Caki2 (cell line): ENCODE measurements at regions not wholly inside any gene's neighbourhood (a gene's known extent, or its start where the extent isn't known, plus 50 kb on each side); places are given as distances from the start of the nearest gene placed in this dataset.

Source experiments
- DNase-seq: peaks from one replicate; pipeline ENCODE4 v3.0.0-alpha.2; 2015; ENCODE audit warnings: low read depth
- in situ Hi-C: cut with HindIII; loops from 2 replicates; pipeline ENCODE4 v1.10.0; 2016; ENCODE audit warnings: low sequenced_read_pairs, low pct_unique_long_range_greater_than_20kb, mixed read lengths

GRCh38 chr6:87995461-87995860 is 52.2 kb upstream of the SPACA1 start:
- no peak for DNase-seq
- in situ Hi-C loops = no loop called here

- in situ Hi-C loops = no loop called here
- no peak for DNase-seq
These were observed 54.3 kb upstream of the SPACA1 start for GRCh38 chr6:87993356-87993755.

GRCh38 chr6:87990871-87991270 is 56.8 kb upstream of the SPACA1 start:
- in situ Hi-C loops = no loop called here
- no peak for DNase-seq

- in situ Hi-C loops = no loop called here
- no peak for DNase-seq
These were observed 65.5 kb upstream of the SPACA1 start for GRCh38 chr6:87982134-87982533.

GRCh38 chr6:87979737-87980136 is 67.9 kb upstream of the SPACA1 start:
- in situ Hi-C loops = no loop called here
- no peak for DNase-seq

GRCh38 chr6:87976616-87977015 is 71.0 kb upstream of the SPACA1 start:
- no peak for DNase-seq
- in situ Hi-C loops = no loop called here

- in situ Hi-C loops = no loop called here
- DNase-seq = no peak
These were observed 72.1 kb upstream of the SPACA1 start for GRCh38 chr6:87975561-87975960.

GRCh38 chr6:87972279-87972678 is 75.4 kb upstream of the SPACA1 start:
- in situ Hi-C loops = no loop called here
- DNase-seq = no peak

GRCh38 chr6:87971605-87972262 is 75.9 kb upstream of the SPACA1 start:
- in situ Hi-C loops = no loop called here
- no peak for DNase-seq

GRCh38 chr6:87968435-87969278 is 79.0 kb upstream of the SPACA1 start:
- in situ Hi-C loops = no loop called here
- no peak for DNase-seq

- in situ Hi-C loops = no loop called here
- DNase-seq = no peak
These were observed 81.8 kb upstream of the SPACA1 start for GRCh38 chr6:87965806-87966205.

- in situ Hi-C loops = no loop called here
- no peak for DNase-seq
These were observed 88.6 kb upstream of the SPACA1 start for GRCh38 chr6:87959083-87959482.

- no peak for DNase-seq
- in situ Hi-C loops = no loop called here
These were observed 95.9 kb upstream of the SPACA1 start for GRCh38 chr6:87951751-87952150.

- DNase-seq = no peak
- in situ Hi-C loops = no loop called here
These were observed 97.0 kb upstream of the SPACA1 start for GRCh38 chr6:87950614-87951013.

- in situ Hi-C loops = no loop called here
- DNase-seq = no peak
These were observed 98.4 kb upstream of the SPACA1 start for GRCh38 chr6:87949194-87949593.

- in situ Hi-C loops = no loop called here
- no peak for DNase-seq
These were observed 101.0 kb upstream of the SPACA1 start for GRCh38 chr6:87946669-87947068.

- in situ Hi-C loops = no loop called here
These were observed 101.7 kb upstream of the SPACA1 start for GRCh38 chr6:87945966-87946365.

GRCh38 chr6:87945181-87945580 is 102.5 kb upstream of the SPACA1 start:
- DNase-seq = no peak
- in situ Hi-C loops = no loop called here

More at GRCh38 chr6:87945966-87946365, 101.7 kb upstream of the SPACA1 start:
- no peak for DNase-seq

GRCh38 chr6:87944541-87944954 is 103.1 kb upstream of the SPACA1 start:
- DNase-seq = no peak

GRCh38 chr6:87943191-87943590 is 104.5 kb upstream of the SPACA1 start:
- in situ Hi-C loops = no loop called here
- no peak for DNase-seq

More at GRCh38 chr6:87944541-87944954, 103.1 kb upstream of the SPACA1 start:
- in situ Hi-C loops = no loop called here
